ENCODE measurements at regions not wholly inside any gene's neighbourhood (a gene's known extent, or its start where the extent isn't known, plus 50 kb on each side); places are given as distances from the start of the nearest gene placed in this dataset.

- H3K4me1 Mint-ChIP-seq (ENCODE audit: low read depth, unreplicated experiment) = peaks cover 2% of the 10 kb centered on the region
- H3K9me3 Mint-ChIP-seq (ENCODE audit: unreplicated experiment) = peaks cover 10% of the 10 kb centered on the region
- H3K36me3 Mint-ChIP-seq (ENCODE audit: unreplicated experiment) = no peaks in the 10 kb centered on the region
- H3K4me3 Mint-ChIP-seq (ENCODE audit: unreplicated experiment) = peak overlapping the region; percentile 70
- no peak for DNase-seq
- TF ChIP-seq CTCF (IDR thresholded peaks at IDR 0.05; ENCODE audit: partially characterized antibody, unreplicated experiment) = no peak
- peaks cover 4% of the 10 kb centered on the region for H3K27me3 Mint-ChIP-seq (ENCODE audit: unreplicated experiment)
- no peak overlapping the region for H3K27ac Mint-ChIP-seq (ENCODE audit: unreplicated experiment)
These were observed 83.6 kb upstream of the MKI67 start for GRCh38 chr10:128209862-128210214.

- Mint-ChIP-seq H3K9me3 (ENCODE audit: unreplicated experiment) (peaks cover 10% of the 10 kb centered on the region), H3K27me3 (ENCODE audit: unreplicated experiment) (peaks cover 4% of the 10 kb centered on the region), H3K4me3 (ENCODE audit: unreplicated experiment) (peak overlapping the region; percentile 70), H3K27ac (ENCODE audit: unreplicated experiment) (no peak overlapping the region), H3K36me3 (ENCODE audit: unreplicated experiment) (no peaks in the 10 kb centered on the region), H3K4me1 (ENCODE audit: low read depth, unreplicated experiment) (peaks cover 2% of the 10 kb centered on the region)
- peak; percentile 93 for TF ChIP-seq CTCF (IDR thresholded peaks at IDR 0.05; ENCODE audit: partially characterized antibody, unreplicated experiment)
- DNase-seq = peak; percentile 80
These were observed 84.2 kb upstream of the MKI67 start for GRCh38 chr10:128210215-128211063.

- peaks cover 10% of the 10 kb centered on the region for H3K9me3 Mint-ChIP-seq (ENCODE audit: unreplicated experiment)
- DNase-seq = no peak
- peak overlapping the region; percentile 55 for H3K4me3 Mint-ChIP-seq (ENCODE audit: unreplicated experiment)
- H3K4me1 Mint-ChIP-seq (ENCODE audit: low read depth, unreplicated experiment) = peaks cover 2% of the 10 kb centered on the region
- no peak for TF ChIP-seq CTCF (IDR thresholded peaks at IDR 0.05; ENCODE audit: partially characterized antibody, unreplicated experiment)
- H3K36me3 Mint-ChIP-seq (ENCODE audit: unreplicated experiment) = no peaks in the 10 kb centered on the region
- H3K27me3 Mint-ChIP-seq (ENCODE audit: unreplicated experiment) = peaks cover 4% of the 10 kb centered on the region
- H3K27ac Mint-ChIP-seq (ENCODE audit: unreplicated experiment) = no peak overlapping the region
These were observed 84.9 kb upstream of the MKI67 start for GRCh38 chr10:128211064-128211504.

- DNase-seq = peak; percentile 90
- peak overlapping the region; percentile 55 for H3K4me3 Mint-ChIP-seq (ENCODE audit: unreplicated experiment)
- H3K27me3 Mint-ChIP-seq (ENCODE audit: unreplicated experiment) = peaks cover 4% of the 10 kb centered on the region
- peaks cover 2% of the 10 kb centered on the region for H3K4me1 Mint-ChIP-seq (ENCODE audit: low read depth, unreplicated experiment)
- H3K27ac Mint-ChIP-seq (ENCODE audit: unreplicated experiment) = peak overlapping the region; percentile 22
- TF ChIP-seq CTCF (IDR thresholded peaks at IDR 0.05; ENCODE audit: partially characterized antibody, unreplicated experiment) = peak; percentile 95
- H3K9me3 Mint-ChIP-seq (ENCODE audit: unreplicated experiment) = peaks cover 10% of the 10 kb centered on the region
- no peaks in the 10 kb centered on the region for H3K36me3 Mint-ChIP-seq (ENCODE audit: unreplicated experiment)
These were observed 85.9 kb upstream of the MKI67 start for GRCh38 chr10:128211953-128212727.
